Activated CD8-positive, alpha-beta memory T cell treated with anti-CD3 and anti-CD28 coated beads, Interleukin-2, amount 50 U/mL, for 1 hour (primary cell): ENCODE measurements at regions not wholly inside any gene's neighbourhood (a gene's known extent, or its start where the extent isn't known, plus 50 kb on each side); places are given as distances from the start of the nearest gene placed in this dataset.
"Not testable (repeated sequence)": the region's sequence is repeated elsewhere in the genome, so short reads cannot be mapped to it uniquely, and the experiment has no call there.

Experiments
- DNase-seq: peaks from one replicate; pipeline ENCODE4 v3.0.0-alpha.2; 2020; ENCODE audit errors: extremely low read depth

GRCh38 chr4:9702696-9703095 is 78.7 kb upstream of the DRD5 start:
- not testable (repeated sequence) for DNase-seq

DNA sequence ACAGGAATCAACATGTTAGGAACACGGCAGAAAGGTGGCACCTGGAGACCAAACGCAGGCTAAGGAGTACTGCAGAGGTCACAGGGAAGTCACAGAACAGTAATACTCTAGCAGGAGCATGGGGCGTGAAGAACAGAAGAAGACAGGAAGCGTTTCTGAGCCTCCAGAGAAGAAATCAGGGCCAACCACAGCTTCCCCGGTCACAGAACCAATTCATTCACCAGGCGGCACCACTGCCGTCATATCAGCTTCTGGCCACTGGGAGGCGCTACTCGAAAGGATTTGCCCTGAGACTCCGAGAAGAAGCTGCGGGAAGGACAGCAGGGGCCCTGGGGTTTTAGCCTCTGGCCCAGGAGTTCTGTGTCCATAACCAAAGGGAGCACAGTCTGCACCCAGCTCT is 78.0 kb upstream of the DRD5 start:
- no peak for DNase-seq

GRCh38 chr4:9704126-9704525 is 77.3 kb upstream of the DRD5 start:
- DNase-seq, result not testable (repeated sequence)

DNA sequence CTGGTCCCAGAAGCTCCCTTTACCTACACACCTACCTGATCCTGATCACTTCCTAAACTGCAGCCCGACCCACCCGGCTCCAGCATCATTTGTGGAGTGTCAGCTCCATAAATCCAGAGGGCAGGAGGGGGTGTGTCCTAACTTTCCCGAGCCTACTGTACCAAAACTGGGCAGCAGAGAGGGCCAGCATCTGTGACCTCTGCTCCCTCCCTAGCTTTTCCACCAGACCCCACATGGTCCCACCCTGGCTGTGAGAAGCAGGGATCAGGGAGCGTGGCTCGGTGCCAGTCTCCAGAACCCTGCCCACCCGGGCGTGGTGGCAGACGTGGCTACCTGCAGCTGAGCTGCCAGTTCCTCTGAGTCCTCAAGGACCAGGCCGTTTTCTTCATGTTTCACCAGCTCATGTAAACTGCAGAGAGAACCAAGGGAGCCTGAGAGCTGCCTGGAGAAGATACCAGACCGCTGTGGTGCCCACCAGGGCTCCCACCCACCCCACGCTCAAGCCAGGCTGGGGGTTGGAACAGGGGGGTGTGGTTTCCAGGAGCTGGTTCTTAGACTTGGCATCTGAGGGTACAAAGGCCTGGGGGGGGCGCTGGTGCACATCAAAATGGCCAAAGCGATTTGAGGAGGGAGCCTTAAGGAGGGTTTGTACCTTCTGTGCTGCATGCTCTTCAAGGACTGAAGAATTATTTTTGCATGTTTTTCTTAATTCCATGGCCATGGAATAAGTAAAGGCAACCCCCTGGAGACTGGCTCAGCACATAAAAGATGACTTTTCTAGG is 76.7 kb upstream of the DRD5 start:
- DNase-seq, result no peak

- not testable (repeated sequence) for DNase-seq
Observed at GRCh38 chr4:9707281-9707680, 74.2 kb upstream of the DRD5 start.

DNA sequence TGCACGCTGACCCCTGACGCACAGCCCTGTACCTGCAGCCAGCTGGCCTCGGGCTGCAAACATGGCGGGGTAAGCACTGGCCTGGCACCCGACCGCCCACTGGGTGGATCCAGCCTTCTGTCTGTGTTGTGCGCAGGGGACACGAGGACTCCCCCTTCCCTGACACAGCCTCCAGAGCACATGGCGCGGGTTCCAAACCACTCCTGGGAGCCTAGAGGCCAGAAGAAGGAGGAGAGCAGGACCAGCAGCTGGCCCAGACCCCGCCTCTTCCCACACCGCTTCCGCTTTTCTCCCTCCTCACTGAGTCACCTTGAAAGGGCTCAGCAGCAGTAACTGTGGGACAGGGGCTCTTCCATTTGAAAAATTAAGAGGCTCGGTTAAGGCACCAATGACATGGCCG is 73.5 kb upstream of the DRD5 start:
- not testable (repeated sequence) for DNase-seq

DNA sequence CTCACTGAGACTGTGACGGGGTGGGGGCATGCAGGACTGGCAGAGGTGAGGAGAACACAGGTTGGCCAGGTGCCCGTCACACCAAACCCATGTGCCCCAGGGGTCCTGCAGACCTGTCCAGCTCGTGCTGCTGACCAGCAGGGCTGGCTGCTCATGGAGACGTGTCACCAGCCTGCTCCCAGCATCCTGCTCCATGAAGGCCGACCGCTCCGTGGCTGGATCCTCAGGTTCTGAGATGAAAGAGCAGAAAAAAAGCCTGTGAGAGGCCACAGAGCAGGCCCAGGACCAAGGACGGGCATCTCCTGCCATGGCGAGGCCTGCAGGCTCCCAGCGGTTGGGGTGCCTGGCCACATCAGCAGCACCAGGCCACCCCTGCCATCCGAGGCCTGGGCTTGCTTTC is 71.7 kb upstream of the DRD5 start:
- no peak for DNase-seq

- DNase-seq, result not testable (repeated sequence)
Observed at GRCh38 chr4:9715271-9715670, 66.2 kb upstream of the DRD5 start.

- no peak for DNase-seq
Observed at GRCh38 chr4:9716093-9716492, 65.3 kb upstream of the DRD5 start.

DNA sequence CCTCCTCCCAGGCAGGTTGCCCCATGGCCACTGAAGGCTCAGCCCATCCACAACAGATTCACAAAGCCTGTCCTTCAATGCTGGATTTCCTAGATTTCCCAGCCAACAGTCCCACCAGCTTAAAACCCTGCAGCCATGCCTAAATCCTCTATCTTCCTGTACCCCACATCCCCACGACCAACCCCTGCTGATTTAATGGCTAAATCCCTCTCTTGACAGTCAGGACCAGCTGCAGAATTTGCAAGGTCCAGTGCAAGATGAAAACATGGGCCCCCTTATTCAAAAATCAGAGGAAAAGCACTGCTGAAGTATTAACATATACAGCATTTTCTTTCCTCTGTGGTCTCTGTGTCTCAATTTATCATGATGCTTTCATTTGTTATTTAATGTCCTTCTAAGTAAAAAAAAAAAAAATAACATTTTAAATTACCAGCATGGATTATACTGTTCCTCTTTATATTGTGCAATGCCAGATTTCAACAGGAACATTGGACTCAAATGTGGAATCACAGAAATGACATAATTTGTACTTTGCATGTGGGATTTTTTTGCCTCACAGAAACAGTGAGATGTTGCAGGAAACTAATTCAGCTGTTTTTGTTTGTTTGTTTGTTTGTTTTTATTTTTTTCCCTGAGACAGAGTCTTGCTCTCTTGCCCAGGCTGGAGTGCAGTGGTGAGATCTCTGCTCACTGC is 63.0 kb upstream of the DRD5 start:
- DNase-seq, result not testable (repeated sequence)

DNA sequence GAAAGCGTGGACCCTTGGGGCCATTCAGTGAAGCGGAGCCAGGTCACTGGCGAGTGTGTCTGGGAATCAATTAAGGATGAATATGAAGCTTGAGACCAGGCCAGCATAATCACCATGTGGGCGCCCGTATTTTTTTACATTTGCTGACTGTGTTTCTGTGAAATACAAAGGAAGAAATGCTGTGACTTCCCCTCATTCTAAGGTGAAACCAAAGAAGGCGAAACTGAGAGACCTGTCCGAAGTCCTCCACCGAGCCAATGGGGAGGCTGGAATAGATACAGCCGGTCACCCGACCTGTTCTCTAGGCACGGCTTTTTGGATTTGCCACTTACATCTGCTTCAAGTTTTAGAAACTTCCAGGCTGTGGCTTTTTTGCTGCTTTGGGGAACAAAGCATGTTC is 59.3 kb upstream of the DRD5 start:
- DNase-seq, result not testable (repeated sequence)
